AG10803 (cell line): ENCODE measurements at regions not wholly inside any gene's neighbourhood (a gene's known extent, or its start where the extent isn't known, plus 50 kb on each side); places are given as distances from the start of the nearest gene placed in this dataset.
"Not testable (repeated sequence)": the region's sequence is repeated elsewhere in the genome, so short reads cannot be mapped to it uniquely, and the experiment has no call there.

Source experiments
- DNase-seq: peaks from one replicate; pipeline ENCODE4 v3.0.0; 2010; ENCODE audit warnings: low read depth
- H3K4me3 ChIP-seq: 2 replicates; pipeline ENCODE4 v1.5.1; 2011; ENCODE audit warnings: mild to moderate bottlenecking, low read length, control low read depth
- TF ChIP-seq, protein P1 (sequence below): conservative IDR thresholded peaks from 2 replicates; pipeline ENCODE4 v1.5.1; 2011; ENCODE audit warnings: mild to moderate bottlenecking, low read length, control low read depth, inconsistent platforms

DNA sequence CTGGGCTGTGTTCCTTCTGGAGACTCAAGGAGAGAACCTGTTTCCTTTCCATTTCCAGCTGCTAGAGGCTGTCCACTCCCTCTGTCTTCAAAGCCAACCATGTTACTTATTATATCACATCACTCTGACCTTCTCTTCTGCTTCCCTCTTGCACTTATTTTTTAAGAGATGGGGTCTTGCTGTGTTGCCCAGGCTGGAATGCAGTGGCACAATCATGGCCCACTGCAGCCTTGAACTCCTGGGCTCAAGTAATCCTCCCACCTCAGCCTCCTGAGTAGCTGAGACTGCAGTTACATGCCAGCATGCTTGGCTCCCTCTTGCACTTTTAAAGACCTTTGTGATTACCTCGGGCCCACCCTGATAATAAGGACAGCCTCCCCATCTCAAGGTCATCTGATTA lies 160.0 kb upstream of the DTNBP1 start:
- TF ChIP-seq, protein P1, sequence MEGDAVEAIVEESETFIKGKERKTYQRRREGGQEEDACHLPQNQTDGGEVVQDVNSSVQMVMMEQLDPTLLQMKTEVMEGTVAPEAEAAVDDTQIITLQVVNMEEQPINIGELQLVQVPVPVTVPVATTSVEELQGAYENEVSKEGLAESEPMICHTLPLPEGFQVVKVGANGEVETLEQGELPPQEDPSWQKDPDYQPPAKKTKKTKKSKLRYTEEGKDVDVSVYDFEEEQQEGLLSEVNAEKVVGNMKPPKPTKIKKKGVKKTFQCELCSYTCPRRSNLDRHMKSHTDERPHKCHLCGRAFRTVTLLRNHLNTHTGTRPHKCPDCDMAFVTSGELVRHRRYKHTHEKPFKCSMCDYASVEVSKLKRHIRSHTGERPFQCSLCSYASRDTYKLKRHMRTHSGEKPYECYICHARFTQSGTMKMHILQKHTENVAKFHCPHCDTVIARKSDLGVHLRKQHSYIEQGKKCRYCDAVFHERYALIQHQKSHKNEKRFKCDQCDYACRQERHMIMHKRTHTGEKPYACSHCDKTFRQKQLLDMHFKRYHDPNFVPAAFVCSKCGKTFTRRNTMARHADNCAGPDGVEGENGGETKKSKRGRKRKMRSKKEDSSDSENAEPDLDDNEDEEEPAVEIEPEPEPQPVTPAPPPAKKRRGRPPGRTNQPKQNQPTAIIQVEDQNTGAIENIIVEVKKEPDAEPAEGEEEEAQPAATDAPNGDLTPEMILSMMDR = no peak
- no peak overlapping the region for H3K4me3 ChIP-seq
- DNase-seq = no peak

DNA sequence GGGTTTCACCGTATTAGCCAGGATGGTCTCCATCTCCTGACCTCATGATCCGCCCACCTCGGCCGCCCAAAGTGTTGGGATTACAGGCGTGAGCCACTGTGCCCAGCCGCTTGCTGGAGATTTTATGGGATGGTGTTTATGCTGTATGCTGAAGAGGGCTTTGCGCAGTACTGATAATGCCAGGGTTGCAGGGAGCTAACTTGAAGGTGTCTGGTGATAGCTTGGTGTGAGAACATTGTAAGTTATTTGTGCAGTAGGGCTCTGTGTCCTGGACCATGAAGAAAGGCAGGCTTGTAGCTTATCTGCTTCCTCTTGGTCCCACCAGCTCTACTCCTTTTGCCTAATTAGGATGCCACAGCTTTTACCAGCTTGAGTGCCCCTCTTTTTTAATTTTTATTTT lies 157.0 kb upstream of the DTNBP1 start:
- TF ChIP-seq, protein P1 = no peak
- DNase-seq = no peak
- H3K4me3 ChIP-seq = no peak overlapping the region

DNA sequence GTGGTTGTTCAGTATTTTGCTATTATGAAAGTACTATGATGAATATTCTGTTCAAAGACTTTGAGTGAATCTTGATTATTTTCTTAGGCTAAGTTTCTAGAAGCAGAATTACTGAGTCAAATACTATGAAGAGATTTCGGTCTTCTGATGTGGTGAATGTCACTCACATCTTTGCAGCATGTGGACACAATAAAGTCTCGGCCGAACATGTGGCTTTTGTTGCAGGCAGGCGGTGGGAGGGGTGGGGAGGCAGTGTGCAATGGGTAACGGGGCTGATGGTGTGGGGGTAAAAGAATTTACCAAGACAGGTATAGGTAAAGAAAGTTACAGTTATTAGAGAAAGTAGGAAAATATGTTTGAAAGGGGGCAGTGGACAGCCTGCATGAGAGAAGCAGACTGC lies 156.4 kb upstream of the DTNBP1 start:
- no peak overlapping the region for H3K4me3 ChIP-seq
- TF ChIP-seq, protein P1 = no peak
- peak; percentile 3 for DNase-seq

DNA sequence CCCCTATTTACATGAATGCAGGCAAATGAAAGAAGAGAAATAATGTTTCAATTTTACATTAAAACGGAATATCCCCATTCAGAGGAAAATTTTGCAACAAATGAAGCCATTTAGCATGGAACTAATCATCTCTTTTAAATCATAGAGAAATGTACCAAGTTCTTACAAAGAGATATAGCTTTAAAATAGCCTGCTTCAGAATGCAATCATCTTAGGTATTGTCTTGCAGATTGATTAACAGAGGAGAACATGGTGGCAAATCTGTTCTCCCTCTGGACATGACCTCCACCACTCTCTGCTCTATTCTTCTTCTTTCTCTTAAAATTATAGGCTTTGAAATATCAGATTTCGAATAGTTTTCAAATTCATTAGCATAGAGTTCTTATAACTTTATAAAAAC lies 155.7 kb upstream of the DTNBP1 start:
- no peak for DNase-seq
- no peak overlapping the region for H3K4me3 ChIP-seq
- TF ChIP-seq, protein P1 = no peak

DNA sequence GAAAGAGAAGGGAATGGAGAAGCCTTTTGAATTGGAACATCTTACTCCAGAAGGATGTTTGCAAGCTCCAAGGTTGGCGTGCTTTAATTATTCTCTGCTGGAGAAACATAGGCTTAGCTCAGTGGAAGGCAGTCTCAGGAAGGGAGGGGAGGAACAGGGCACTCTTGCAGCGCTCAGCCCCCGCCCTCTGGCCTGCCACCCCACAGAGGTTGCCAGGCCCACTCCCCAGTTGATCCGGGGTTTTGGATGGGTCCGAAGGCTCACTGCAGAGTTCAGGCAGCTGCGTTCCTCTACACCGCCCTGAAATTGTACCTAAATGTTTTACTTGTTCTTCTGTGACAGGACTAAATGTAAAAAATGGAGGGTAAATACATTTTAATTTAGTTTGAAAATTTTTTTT lies 155.2 kb upstream of the DTNBP1 start:
- TF ChIP-seq, protein P1 = no peak
- DNase-seq = no peak
- no peak overlapping the region for H3K4me3 ChIP-seq

DNA sequence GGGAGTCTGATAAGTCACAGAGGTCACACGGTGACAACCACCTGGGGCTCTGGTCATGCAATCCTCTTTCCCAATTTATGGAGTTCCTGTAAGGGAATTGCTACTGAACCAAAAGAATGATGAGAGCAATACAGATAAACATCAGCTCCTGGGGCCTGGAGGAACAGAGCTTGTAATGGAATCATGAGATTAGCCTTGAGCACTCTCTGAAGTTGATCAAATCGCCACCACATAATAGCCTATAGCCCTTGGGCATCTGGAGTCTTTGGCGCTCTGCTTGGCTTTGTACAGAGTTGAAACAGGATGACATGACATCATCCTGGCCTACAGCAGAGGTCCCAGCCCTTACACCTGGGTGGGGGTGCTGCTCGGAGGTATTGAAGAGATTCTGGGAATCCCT lies 154.3 kb upstream of the DTNBP1 start:
- TF ChIP-seq, protein P1 = no peak
- no peak overlapping the region for H3K4me3 ChIP-seq
- DNase-seq = no peak

DNA sequence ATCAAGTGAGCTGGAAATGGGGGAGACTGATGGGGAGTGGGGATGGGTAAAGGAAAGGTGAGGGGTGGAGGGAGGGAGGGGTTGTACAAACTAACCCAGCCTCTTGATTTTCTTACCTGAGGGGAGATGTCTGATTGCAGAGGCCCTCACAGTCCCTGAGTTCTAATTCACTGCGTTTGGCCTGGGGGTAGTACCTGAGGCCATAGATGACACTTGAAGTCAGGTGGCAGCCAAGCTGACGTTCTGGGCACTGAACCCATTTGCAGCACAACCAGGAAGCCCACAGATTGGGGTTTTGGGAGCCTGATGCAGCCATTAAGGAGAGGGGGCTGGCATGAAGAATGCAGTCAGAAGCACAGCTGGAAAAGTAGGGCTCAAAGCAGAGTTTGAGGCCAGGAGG lies 153.8 kb upstream of the DTNBP1 start:
- DNase-seq = no peak
- no peak overlapping the region for H3K4me3 ChIP-seq
- TF ChIP-seq, protein P1 = no peak

DNA sequence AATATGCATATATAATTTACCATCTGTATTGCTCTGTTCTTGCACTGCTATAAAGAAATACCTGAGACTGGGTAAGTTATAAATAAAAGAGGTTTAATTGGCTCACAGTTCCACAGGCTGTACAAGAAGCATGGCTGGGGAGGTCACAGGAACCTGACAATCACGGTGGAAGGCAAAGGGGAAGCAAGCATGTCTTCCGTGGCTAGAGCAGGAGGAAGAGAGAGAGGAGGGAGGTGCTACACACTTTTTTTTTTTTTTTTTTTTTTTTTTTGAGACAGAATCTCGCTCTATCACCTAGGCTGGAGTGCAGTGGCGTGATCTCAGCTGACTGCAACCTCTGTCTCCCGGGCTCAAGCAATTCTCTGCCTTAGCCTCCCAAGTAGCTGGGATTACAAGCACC lies 150.9 kb upstream of the DTNBP1 start:
- H3K4me3 ChIP-seq, DNase-seq: not testable (repeated sequence)
